HepG2 (cell line): ENCODE measurements at regions not wholly inside any gene's neighbourhood (a gene's known extent, or its start where the extent isn't known, plus 50 kb on each side); places are given as distances from the start of the nearest gene placed in this dataset.

Experiments
- CBX2 ChIP-seq, 2 experiments: fragments of 200-600 bp in 1 of 2; sonication (generic); formaldehyde crosslinking in 1 of 2; IDR thresholded peaks; 2 replicates each; pipeline versions ENCODE4 v1.7.0 to v1.8.1; 2018 to 2022; ENCODE audit warnings: low read depth in 2 of 2, low read length in 1 of 2, mild to moderate bottlenecking in 1 of 2, missing genetic modification reagents in 1 of 2
- DPF2 ChIP-seq: sonication (generic); formaldehyde crosslinking; IDR thresholded peaks from 2 replicates; pipeline ENCODE4 v1.4.0; 2020; ENCODE audit warnings: mild to moderate bottlenecking, low read depth, missing genetic modification reagents, borderline replicate concordance
- EP300 ChIP-seq, 3 experiments: sonication (generic) in 1 of 3; formaldehyde crosslinking in 1 of 3; IDR thresholded peaks; 2 replicates each; pipeline versions ENCODE4 v1.5.1 to v1.6.1; 2011 to 2020; ENCODE audit warnings: low read depth in 2 of 3, low read length in 2 of 3, borderline replicate concordance in 1 of 3, improper control_type of control experiment in 1 of 3, mild to moderate bottlenecking in 1 of 3, missing genetic modification reagents in 1 of 3, moderate library complexity in 1 of 3
- HDAC2 ChIP-seq: sonication (generic); formaldehyde crosslinking; IDR thresholded peaks from 2 replicates; pipeline ENCODE4 v1.4.0; 2020; ENCODE audit warnings: missing genetic modification reagents
- HOXD1 ChIP-seq: sonication (generic); formaldehyde crosslinking; IDR thresholded peaks from 2 replicates; pipeline ENCODE4 v1.5.0; 2020; ENCODE audit warnings: missing genetic modification reagents
- MAFK ChIP-seq, 2 experiments: IDR thresholded peaks in 1 of 2; conservative IDR thresholded peaks in 1 of 2; 2 replicates each; pipeline ENCODE4 v1.6.1; 2011; ENCODE audit warnings: improper control_type of control experiment in 2 of 2, low read length in 2 of 2
- MAX ChIP-seq: IDR thresholded peaks from 2 replicates; pipeline ENCODE4 v1.6.1; 2012; ENCODE audit warnings: inconsistent platforms
- MXI1 ChIP-seq: IDR thresholded peaks from 3 replicates; pipeline ENCODE4 v1.6.1; 2012; ENCODE audit warnings: low read depth, low read length, inconsistent platforms, borderline replicate concordance
- POLR2AphosphoS5 ChIP-seq: IDR thresholded peaks from 2 replicates; pipeline ENCODE4 v1.6.1; 2012; ENCODE audit warnings: low read depth, low read length
- SP2 ChIP-seq: sonication (generic); formaldehyde crosslinking; IDR thresholded peaks from 2 replicates; pipeline ENCODE4 v1.5.1; 2020; ENCODE audit warnings: mild to moderate bottlenecking, missing genetic modification reagents
- ZEB1 ChIP-seq: IDR thresholded peaks from 2 replicates; pipeline ENCODE4 v1.6.1; 2012; ENCODE audit warnings: mild to moderate bottlenecking, low read depth, inconsistent platforms; ENCODE audit not compliant: insufficient replicate concordance
- ZNF101 ChIP-seq: sonication (generic); formaldehyde crosslinking; IDR thresholded peaks from 2 replicates; pipeline ENCODE4 v1.4.0; 2020; ENCODE audit warnings: mild to moderate bottlenecking, low read depth, missing genetic modification reagents, borderline replicate concordance
- ZNF7 ChIP-seq: IDR thresholded peaks from 2 replicates; pipeline ENCODE4 v1.6.1; 2016; ENCODE audit warnings: missing biosample characterization, missing genetic modification reagents
- ZNF781 ChIP-seq: sonication (generic); formaldehyde crosslinking; IDR thresholded peaks from 2 replicates; pipeline ENCODE4 v1.5.1; 2020; ENCODE audit warnings: borderline replicate concordance, mild to moderate bottlenecking, missing genetic modification reagents; ENCODE audit errors: not compliant biosample characterization

- TF ChIP-seq HOXD1 (CRISPR knock-in tag) (no peak), CBX2 (IDR thresholded peaks at IDR 0.05; ENCODE audit: low read depth, low read length) (no peak), CBX2 (CRISPR knock-in tag; IDR thresholded peaks at IDR 0.05; ENCODE audit: low read depth) (no peak), DPF2 (no peak), ZNF781 (CRISPR knock-in tag) (no peak), MAX (no peak), SP2 (CRISPR knock-in tag) (no peak), MAFK (conservative IDR thresholded peaks at IDR 0.05 in 1 of 2, IDR thresholded peaks at IDR 0.05 in 1 of 2; ENCODE audit: low read length in 2 of 2) (no peak), EP300 (IDR thresholded peaks at IDR 0.05; ENCODE audit: low read depth in 2 of 2, low read length in 2 of 2) (no peak), EP300 (CRISPR knock-in tag; IDR thresholded peaks at IDR 0.05; ENCODE audit: borderline replicate concordance) (no peak), MXI1 (no peak), ZEB1 (no peak), POLR2AphosphoS5 (no peak), ZNF101 (CRISPR knock-in tag) (no peak), ZNF7 (CRISPR knock-in tag) (no peak), HDAC2 (CRISPR knock-in tag) (no peak)
Measured at GRCh38 chr17:56099649-56100048, 53.6 kb upstream of the ANKFN1 start.
